ENCODE measurements at regions not wholly inside any gene's neighbourhood (a gene's known extent, or its start where the extent isn't known, plus 50 kb on each side); places are given as distances from the start of the nearest gene placed in this dataset.

DNA sequence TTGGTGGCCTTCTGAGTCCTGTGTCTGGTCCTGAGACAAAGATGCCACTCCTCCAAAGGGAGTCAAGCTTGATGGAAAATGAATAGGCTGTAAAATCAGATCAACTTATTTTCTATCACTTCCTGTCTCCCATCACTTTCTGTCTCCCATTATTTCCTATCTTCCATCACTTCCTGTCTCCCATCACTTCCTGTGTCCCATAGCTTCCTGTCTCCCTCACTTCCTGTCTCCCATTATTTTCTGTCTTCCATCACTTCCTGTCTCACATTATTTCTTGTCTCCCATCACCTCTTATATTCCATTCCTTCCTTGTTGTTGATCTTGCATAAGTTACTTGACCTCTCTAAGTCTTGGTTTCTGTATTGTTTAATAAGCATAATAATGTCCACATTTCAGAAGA, 418.5 kb upstream of the EEF2KMT start:
- TF ChIP-seq, protein P1, sequence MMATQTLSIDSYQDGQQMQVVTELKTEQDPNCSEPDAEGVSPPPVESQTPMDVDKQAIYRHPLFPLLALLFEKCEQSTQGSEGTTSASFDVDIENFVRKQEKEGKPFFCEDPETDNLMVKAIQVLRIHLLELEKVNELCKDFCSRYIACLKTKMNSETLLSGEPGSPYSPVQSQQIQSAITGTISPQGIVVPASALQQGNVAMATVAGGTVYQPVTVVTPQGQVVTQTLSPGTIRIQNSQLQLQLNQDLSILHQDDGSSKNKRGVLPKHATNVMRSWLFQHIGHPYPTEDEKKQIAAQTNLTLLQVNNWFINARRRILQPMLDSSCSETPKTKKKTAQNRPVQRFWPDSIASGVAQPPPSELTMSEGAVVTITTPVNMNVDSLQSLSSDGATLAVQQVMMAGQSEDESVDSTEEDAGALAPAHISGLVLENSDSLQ (IDR thresholded peaks at IDR 0.05): no peak
- TF ChIP-seq SUZ12 (IDR thresholded peaks at IDR 0.05) (no peak), FOXA1 (IDR thresholded peaks at IDR 0.05) (no peak), TARDBP (IDR thresholded peaks at IDR 0.05) (no peak), ELF4 (IDR thresholded peaks at IDR 0.05) (no peak), NFRKB (IDR thresholded peaks at IDR 0.05) (no peak), ZNF384 (IDR thresholded peaks at IDR 0.05) (no peak), ARNT (IDR thresholded peaks at IDR 0.05) (no peak), BHLHE40 (IDR thresholded peaks at IDR 0.05; ENCODE audit: borderline replicate concordance) (no peak), FOXM1 (IDR thresholded peaks at IDR 0.05; ENCODE audit: borderline replicate concordance) (no peak), HDGF (IDR thresholded peaks at IDR 0.05; ENCODE audit: borderline replicate concordance) (no peak), L3MBTL2 (conservative IDR thresholded peaks at IDR 0.05) (no peak), SP1 (IDR thresholded peaks at IDR 0.05) (no peak)
